ENCODE measurements at regions not wholly inside any gene's neighbourhood (a gene's known extent, or its start where the extent isn't known, plus 50 kb on each side); places are given as distances from the start of the nearest gene placed in this dataset.

GRCh38 chr5:2995035-2995434 lies 243.6 kb upstream of the IRX2 start:
- H3K9me3 ChIP-seq (ENCODE audit: control insufficient read depth, insufficient read depth, low read depth, low read length): no peaks in the 10 kb centered on the region
- TF ChIP-seq CTCF (conservative IDR thresholded peaks at IDR 0.05 in 1 of 2, IDR thresholded peaks at IDR 0.05 in 1 of 2; ENCODE audit: low read depth in 1 of 2, low read length in 2 of 2): no peak
- TF ChIP-seq EZH2 (IDR thresholded peaks at IDR 0.05; ENCODE audit: low read length, missing control alignments): no peak

GRCh38 chr5:2993771-2994170 lies 242.3 kb upstream of the IRX2 start:
- no peak overlapping the region for H3K4me3 ChIP-seq (replicated peaks in 1 of 4; ENCODE audit: control extremely low read depth in 1 of 4, insufficient read depth in 1 of 4, low read depth in 3 of 4, low read length in 4 of 4)
- H3K9ac ChIP-seq (ENCODE audit: insufficient read depth, low read length): no peak overlapping the region
- TF ChIP-seq EZH2 (IDR thresholded peaks at IDR 0.05; ENCODE audit: low read length, missing control alignments) (no peak), CTCF (conservative IDR thresholded peaks at IDR 0.05 in 1 of 2, IDR thresholded peaks at IDR 0.05 in 1 of 2; ENCODE audit: low read depth in 1 of 2, low read length in 2 of 2) (no peak)
- H3K9me3 ChIP-seq (ENCODE audit: control insufficient read depth, insufficient read depth, low read depth, low read length): no peaks in the 10 kb centered on the region
- H3K36me3 ChIP-seq (ENCODE audit: control insufficient read depth, insufficient read depth, low read length): no peaks in the 10 kb centered on the region
- no peak overlapping the region for H2AFZ ChIP-seq (ENCODE audit: low read length)
- H3K4me2 ChIP-seq (ENCODE audit: extremely low read depth, insufficient read depth, low read length): no peak overlapping the region
- H3K4me1 ChIP-seq (ENCODE audit: control insufficient read depth, extremely low read depth, insufficient read depth, low read length): no peaks in the 10 kb centered on the region
- DNase-seq (ENCODE audit: low read depth in 2 of 2): no peak
- no peaks in the 10 kb centered on the region for H3K79me2 ChIP-seq (ENCODE audit: control insufficient read depth, insufficient read depth, low read length)
- no peaks in the 10 kb centered on the region for H4K20me1 ChIP-seq (ENCODE audit: control insufficient read depth, extremely low read depth, insufficient read depth, low read length)
- no peaks in the 10 kb centered on the region for H3K27me3 ChIP-seq (ENCODE audit: control insufficient read depth, insufficient read depth, low read length)
- no peak overlapping the region for H3K27ac ChIP-seq (ENCODE audit: insufficient read depth, low read length)

More at GRCh38 chr5:2995035-2995434, 243.6 kb upstream of the IRX2 start:
- Histone ChIP-seq H3K4me3 (replicated peaks in 1 of 4; ENCODE audit: control extremely low read depth in 1 of 4, insufficient read depth in 1 of 4, low read depth in 3 of 4, low read length in 4 of 4) (no peak overlapping the region), H3K27ac (ENCODE audit: insufficient read depth, low read length) (no peak overlapping the region), H3K27me3 (ENCODE audit: control insufficient read depth, insufficient read depth, low read length) (no peaks in the 10 kb centered on the region), H3K36me3 (ENCODE audit: control insufficient read depth, insufficient read depth, low read length) (no peaks in the 10 kb centered on the region), H3K79me2 (ENCODE audit: control insufficient read depth, insufficient read depth, low read length) (no peaks in the 10 kb centered on the region), H3K4me1 (ENCODE audit: control insufficient read depth, extremely low read depth, insufficient read depth, low read length) (no peaks in the 10 kb centered on the region), H3K9ac (ENCODE audit: insufficient read depth, low read length) (no peak overlapping the region), H2AFZ (ENCODE audit: low read length) (no peak overlapping the region), H3K4me2 (ENCODE audit: extremely low read depth, insufficient read depth, low read length) (no peak overlapping the region), H4K20me1 (ENCODE audit: control insufficient read depth, extremely low read depth, insufficient read depth, low read length) (no peaks in the 10 kb centered on the region)
- DNase-seq (ENCODE audit: low read depth in 2 of 2): no peak

GRCh38 chr5:2993301-2993700 lies 241.8 kb upstream of the IRX2 start:
- no peak for DNase-seq (ENCODE audit: low read depth in 2 of 2)
- TF ChIP-seq EZH2 (IDR thresholded peaks at IDR 0.05; ENCODE audit: low read length, missing control alignments) (no peak), CTCF (conservative IDR thresholded peaks at IDR 0.05 in 1 of 2, IDR thresholded peaks at IDR 0.05 in 1 of 2; ENCODE audit: low read depth in 1 of 2, low read length in 2 of 2) (no peak)
- Histone ChIP-seq H2AFZ (ENCODE audit: low read length) (no peak overlapping the region), H3K79me2 (ENCODE audit: control insufficient read depth, insufficient read depth, low read length) (no peaks in the 10 kb centered on the region), H3K4me1 (ENCODE audit: control insufficient read depth, extremely low read depth, insufficient read depth, low read length) (no peaks in the 10 kb centered on the region), H3K4me2 (ENCODE audit: extremely low read depth, insufficient read depth, low read length) (no peak overlapping the region), H3K4me3 (replicated peaks in 1 of 4; ENCODE audit: control extremely low read depth in 1 of 4, insufficient read depth in 1 of 4, low read depth in 3 of 4, low read length in 4 of 4) (no peak overlapping the region), H3K9me3 (ENCODE audit: control insufficient read depth, insufficient read depth, low read depth, low read length) (no peaks in the 10 kb centered on the region), H4K20me1 (ENCODE audit: control insufficient read depth, extremely low read depth, insufficient read depth, low read length) (no peaks in the 10 kb centered on the region), H3K9ac (ENCODE audit: insufficient read depth, low read length) (no peak overlapping the region), H3K36me3 (ENCODE audit: control insufficient read depth, insufficient read depth, low read length) (no peaks in the 10 kb centered on the region), H3K27me3 (ENCODE audit: control insufficient read depth, insufficient read depth, low read length) (no peaks in the 10 kb centered on the region), H3K27ac (ENCODE audit: insufficient read depth, low read length) (no peak overlapping the region)
